ENCODE measurements at regions not wholly inside any gene's neighbourhood (a gene's known extent, or its start where the extent isn't known, plus 50 kb on each side); places are given as distances from the start of the nearest gene placed in this dataset.

DNA sequence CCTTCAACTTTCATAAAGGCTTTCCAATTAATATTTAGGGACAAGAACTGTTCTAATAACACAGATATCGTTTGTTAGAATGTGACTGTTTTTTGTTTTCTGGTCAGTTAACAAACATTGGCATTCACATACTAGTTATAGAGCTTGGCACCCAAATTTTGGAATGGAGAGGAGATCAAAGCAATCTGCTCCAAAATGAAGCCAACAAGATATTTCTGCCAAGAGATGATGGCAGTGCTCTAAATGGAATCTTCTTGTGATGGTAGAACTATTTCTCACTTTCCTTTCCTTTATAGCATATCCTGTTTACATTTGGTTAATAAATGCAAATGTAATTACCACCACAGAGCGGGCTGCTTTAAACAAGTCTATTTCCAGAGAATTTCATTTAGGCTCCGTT is 208.3 kb upstream of the RIMS1 start:
- H3K9me3 ChIP-seq (ENCODE audit: control insufficient read depth, insufficient read depth, low read depth, low read length): no peaks in the 10 kb centered on the region
- ChIA-PET POLR2A (no interaction called here), CTCF (no interaction called here)

DNA sequence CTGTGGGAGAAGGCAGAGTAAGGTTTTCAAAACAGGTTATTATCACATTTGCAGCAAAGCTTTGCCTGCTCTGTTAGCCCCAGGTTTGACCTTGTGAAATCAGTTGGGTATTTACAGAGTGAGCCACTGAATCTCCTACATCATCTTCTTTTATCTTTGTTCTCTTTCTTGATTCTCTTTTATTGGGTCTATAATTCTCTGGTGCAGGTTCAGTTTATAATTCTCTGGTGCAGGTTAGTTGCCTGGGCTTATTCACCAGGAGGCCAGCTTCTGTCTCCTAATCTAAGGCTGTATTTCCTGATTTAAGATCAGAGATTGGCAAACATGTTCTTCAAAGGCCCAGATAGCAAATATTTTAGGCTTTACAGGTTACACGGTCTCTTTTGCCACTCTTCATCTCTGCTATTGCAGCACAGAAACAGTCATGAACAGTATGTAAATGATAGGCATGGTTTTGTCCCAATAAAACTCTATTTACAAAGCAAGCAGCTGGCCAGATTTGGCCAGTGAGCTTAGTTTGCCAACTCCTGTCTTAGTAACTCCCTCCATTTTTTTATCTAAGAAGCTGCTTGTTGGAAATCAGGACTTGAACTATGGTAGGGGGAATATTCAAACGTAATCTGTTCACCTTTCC is 205.0 kb upstream of the RIMS1 start:
- CTCF ChIA-PET: no interaction called here

More for the DNA sequence above, 208.3 kb upstream of the RIMS1 start:
- H3K4me3 ChIP-seq (ENCODE audit: low read depth, low read length): no peak overlapping the region
- H3K27ac ChIP-seq (ENCODE audit: extremely low read depth, low read depth, low read length): no peak overlapping the region
- no peaks in the 10 kb centered on the region for H3K4me1 ChIP-seq (ENCODE audit: control insufficient read depth, insufficient read depth, low read length)
- TF ChIP-seq EGR2 (tag by site-specific recombination; IDR thresholded peaks at IDR 0.05; ENCODE audit: low read depth) (no peak), OVOL3 (tag by site-specific recombination; IDR thresholded peaks at IDR 0.05) (no peak), ZFP69B (tag by site-specific recombination; IDR thresholded peaks at IDR 0.05) (no peak), YY2 (tag by site-specific recombination; IDR thresholded peaks at IDR 0.05) (no peak), ZBTB48 (tag by site-specific recombination; IDR thresholded peaks at IDR 0.05) (no peak), ZNF514 (tag by site-specific recombination; IDR thresholded peaks at IDR 0.05) (no peak), HOXA7 (CRISPR knock-in tag; IDR thresholded peaks at IDR 0.05; ENCODE audit: borderline replicate concordance) (no peak), ZSCAN23 (tag by site-specific recombination; IDR thresholded peaks at IDR 0.05) (no peak), GLIS2 (tag by site-specific recombination; IDR thresholded peaks at IDR 0.05) (no peak), ZNF394 (tag by site-specific recombination; IDR thresholded peaks at IDR 0.05; ENCODE audit: borderline replicate concordance) (no peak), ZNF555 (tag by site-specific recombination; conservative IDR thresholded peaks at IDR 0.05) (no peak), SP7 (tag by site-specific recombination; IDR thresholded peaks at IDR 0.05) (no peak)
- TF ChIP-seq, protein P1, sequence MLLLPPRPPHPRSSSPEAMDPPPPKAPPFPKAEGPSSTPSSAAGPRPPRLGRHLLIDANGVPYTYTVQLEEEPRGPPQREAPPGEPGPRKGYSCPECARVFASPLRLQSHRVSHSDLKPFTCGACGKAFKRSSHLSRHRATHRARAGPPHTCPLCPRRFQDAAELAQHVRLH (tag by site-specific recombination; IDR thresholded peaks at IDR 0.05): no peak
- TF ChIP-seq, protein P2, sequence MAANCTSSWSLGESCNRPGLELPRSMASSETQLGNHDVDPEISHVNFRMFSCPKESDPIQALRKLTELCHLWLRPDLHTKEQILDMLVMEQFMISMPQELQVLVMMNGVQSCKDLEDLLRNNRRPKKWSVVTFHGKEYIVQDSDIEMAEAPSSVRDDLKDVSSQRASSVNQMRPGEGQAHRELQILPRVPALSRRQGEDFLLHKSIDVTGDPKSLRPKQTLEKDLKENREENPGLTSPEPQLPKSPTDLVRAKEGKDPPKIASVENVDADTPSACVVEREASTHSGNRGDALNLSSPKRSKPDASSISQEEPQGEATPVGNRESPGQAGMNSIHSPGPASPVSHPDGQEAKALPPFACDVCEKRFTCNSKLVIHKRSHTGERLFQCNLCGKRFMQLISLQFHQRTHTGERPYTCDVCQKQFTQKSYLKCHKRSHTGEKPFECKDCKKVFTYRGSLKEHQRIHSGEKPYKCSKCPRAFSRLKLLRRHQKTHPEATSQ (tag by site-specific recombination; IDR thresholded peaks at IDR 0.05): no peak
- TF ChIP-seq, protein P3, sequence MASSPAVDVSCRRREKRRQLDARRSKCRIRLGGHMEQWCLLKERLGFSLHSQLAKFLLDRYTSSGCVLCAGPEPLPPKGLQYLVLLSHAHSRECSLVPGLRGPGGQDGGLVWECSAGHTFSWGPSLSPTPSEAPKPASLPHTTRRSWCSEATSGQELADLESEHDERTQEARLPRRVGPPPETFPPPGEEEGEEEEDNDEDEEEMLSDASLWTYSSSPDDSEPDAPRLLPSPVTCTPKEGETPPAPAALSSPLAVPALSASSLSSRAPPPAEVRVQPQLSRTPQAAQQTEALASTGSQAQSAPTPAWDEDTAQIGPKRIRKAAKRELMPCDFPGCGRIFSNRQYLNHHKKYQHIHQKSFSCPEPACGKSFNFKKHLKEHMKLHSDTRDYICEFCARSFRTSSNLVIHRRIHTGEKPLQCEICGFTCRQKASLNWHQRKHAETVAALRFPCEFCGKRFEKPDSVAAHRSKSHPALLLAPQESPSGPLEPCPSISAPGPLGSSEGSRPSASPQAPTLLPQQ (tag by site-specific recombination; IDR thresholded peaks at IDR 0.05): no peak
- TF ChIP-seq, protein P4, sequence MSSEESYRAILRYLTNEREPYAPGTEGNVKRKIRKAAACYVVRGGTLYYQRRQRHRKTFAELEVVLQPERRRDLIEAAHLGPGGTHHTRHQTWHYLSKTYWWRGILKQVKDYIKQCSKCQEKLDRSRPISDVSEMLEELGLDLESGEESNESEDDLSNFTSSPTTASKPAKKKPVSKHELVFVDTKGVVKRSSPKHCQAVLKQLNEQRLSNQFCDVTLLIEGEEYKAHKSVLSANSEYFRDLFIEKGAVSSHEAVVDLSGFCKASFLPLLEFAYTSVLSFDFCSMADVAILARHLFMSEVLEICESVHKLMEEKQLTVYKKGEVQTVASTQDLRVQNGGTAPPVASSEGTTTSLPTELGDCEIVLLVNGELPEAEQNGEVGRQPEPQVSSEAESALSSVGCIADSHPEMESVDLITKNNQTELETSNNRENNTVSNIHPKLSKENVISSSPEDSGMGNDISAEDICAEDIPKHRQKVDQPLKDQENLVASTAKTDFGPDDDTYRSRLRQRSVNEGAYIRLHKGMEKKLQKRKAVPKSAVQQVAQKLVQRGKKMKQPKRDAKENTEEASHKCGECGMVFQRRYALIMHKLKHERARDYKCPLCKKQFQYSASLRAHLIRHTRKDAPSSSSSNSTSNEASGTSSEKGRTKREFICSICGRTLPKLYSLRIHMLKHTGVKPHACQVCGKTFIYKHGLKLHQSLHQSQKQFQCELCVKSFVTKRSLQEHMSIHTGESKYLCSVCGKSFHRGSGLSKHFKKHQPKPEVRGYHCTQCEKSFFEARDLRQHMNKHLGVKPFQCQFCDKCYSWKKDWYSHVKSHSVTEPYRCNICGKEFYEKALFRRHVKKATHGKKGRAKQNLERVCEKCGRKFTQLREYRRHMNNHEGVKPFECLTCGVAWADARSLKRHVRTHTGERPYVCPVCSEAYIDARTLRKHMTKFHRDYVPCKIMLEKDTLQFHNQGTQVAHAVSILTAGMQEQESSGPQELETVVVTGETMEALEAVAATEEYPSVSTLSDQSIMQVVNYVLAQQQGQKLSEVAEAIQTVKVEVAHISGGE (tag by site-specific recombination; conservative IDR thresholded peaks at IDR 0.05; ENCODE audit: low read depth): no peak
- no peaks in the 10 kb centered on the region for H3K36me3 ChIP-seq (ENCODE audit: control insufficient read depth in 2 of 2, insufficient read depth in 1 of 2, low read length in 2 of 2)

More for the DNA sequence above, 205.0 kb upstream of the RIMS1 start:
- H3K36me3 ChIP-seq (ENCODE audit: control insufficient read depth in 2 of 2, insufficient read depth in 1 of 2, low read length in 2 of 2): no peaks in the 10 kb centered on the region
- no peak overlapping the region for H3K27ac ChIP-seq (ENCODE audit: extremely low read depth, low read depth, low read length)
- no peaks in the 10 kb centered on the region for H3K9me3 ChIP-seq (ENCODE audit: control insufficient read depth, insufficient read depth, low read depth, low read length)
- POLR2A ChIA-PET: no interaction called here
- TF ChIP-seq HOXC10 (CRISPR knock-in tag; IDR thresholded peaks at IDR 0.05): no peak
- no peak for TF ChIP-seq ZNF292 (tag by site-specific recombination; IDR thresholded peaks at IDR 0.05; ENCODE audit: borderline replicate concordance, low read depth)
- TF ChIP-seq, protein P5, sequence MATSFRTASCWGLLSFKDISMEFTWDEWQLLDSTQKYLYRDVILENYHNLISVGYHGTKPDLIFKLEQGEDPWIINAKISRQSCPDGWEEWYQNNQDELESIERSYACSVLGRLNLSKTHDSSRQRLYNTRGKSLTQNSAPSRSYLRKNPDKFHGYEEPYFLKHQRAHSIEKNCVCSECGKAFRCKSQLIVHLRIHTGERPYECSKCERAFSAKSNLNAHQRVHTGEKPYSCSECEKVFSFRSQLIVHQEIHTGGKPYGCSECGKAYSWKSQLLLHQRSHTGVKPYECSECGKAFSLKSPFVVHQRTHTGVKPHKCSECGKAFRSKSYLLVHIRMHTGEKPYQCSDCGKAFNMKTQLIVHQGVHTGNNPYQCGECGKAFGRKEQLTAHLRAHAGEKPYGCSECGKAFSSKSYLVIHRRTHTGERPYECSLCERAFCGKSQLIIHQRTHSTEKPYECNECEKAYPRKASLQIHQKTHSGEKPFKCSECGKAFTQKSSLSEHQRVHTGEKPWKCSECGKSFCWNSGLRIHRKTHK (tag by site-specific recombination; IDR thresholded peaks at IDR 0.05): no peak
- TF ChIP-seq ZNF701 (tag by site-specific recombination; IDR thresholded peaks at IDR 0.05): no peak
- TF ChIP-seq ZFP41 (tag by site-specific recombination; IDR thresholded peaks at IDR 0.05; ENCODE audit: borderline replicate concordance): no peak
- TF ChIP-seq ZNF16 (tag by site-specific recombination; IDR thresholded peaks at IDR 0.05; ENCODE audit: low read depth): no peak
- no peak for TF ChIP-seq KLF8 (tag by site-specific recombination; IDR thresholded peaks at IDR 0.05)
- TF ChIP-seq SP3 (tag by site-specific recombination; IDR thresholded peaks at IDR 0.05): no peak
- TF ChIP-seq ZNF530 (tag by site-specific recombination; IDR thresholded peaks at IDR 0.05; ENCODE audit: low read depth): no peak
- TF ChIP-seq ZNF146 (tag by site-specific recombination; IDR thresholded peaks at IDR 0.05): no peak
- TF ChIP-seq, protein P6, sequence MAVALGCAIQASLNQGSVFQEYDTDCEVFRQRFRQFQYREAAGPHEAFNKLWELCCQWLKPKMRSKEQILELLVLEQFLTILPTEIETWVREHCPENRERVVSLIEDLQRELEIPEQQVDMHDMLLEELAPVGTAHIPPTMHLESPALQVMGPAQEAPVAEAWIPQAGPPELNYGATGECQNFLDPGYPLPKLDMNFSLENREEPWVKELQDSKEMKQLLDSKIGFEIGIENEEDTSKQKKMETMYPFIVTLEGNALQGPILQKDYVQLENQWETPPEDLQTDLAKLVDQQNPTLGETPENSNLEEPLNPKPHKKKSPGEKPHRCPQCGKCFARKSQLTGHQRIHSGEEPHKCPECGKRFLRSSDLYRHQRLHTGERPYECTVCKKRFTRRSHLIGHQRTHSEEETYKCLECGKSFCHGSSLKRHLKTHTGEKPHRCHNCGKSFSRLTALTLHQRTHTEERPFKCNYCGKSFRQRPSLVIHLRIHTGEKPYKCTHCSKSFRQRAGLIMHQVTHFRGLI (tag by site-specific recombination; IDR thresholded peaks at IDR 0.05): no peak
- no peak for TF ChIP-seq ZNF433 (tag by site-specific recombination; IDR thresholded peaks at IDR 0.05; ENCODE audit: low read depth)
- no peak for TF ChIP-seq ZNF623 (tag by site-specific recombination; IDR thresholded peaks at IDR 0.05)
- TF ChIP-seq ZNF223 (tag by site-specific recombination; IDR thresholded peaks at IDR 0.05): no peak
- TF ChIP-seq ZNF19 (tag by site-specific recombination; IDR thresholded peaks at IDR 0.05; ENCODE audit: low read depth): no peak
- no peak overlapping the region for H3K4me3 ChIP-seq (ENCODE audit: low read depth, low read length)
- no peaks in the 10 kb centered on the region for H3K4me1 ChIP-seq (ENCODE audit: control insufficient read depth, insufficient read depth, low read length)
